NCI-H2227 treated with DMSO at 0.1 percent for 48 hours (cell line): ENCODE measurements at regions not wholly inside any gene's neighbourhood (a gene's known extent, or its start where the extent isn't known, plus 50 kb on each side); places are given as distances from the start of the nearest gene placed in this dataset.

Source experiments
- DNase-seq: peaks from one replicate; lab custom pipeline; 2025; lab: John Stamatoyannopoulos, UW

- no peak for DNase-seq
These were observed 1963.3 kb upstream of the PIK3C3 start for GRCh38 chr18:39991696-39992265.

GRCh38 chr18:39990540-39990939 is 1964.5 kb upstream of the PIK3C3 start:
- DNase-seq: no peak

GRCh38 chr18:39976771-39977170 is 1978.3 kb upstream of the PIK3C3 start:
- no peak for DNase-seq

GRCh38 chr18:39972521-39972920 is 1982.5 kb upstream of the PIK3C3 start:
- DNase-seq: no peak

GRCh38 chr18:39969803-39970494 is 1985.1 kb upstream of the PIK3C3 start:
- no peak for DNase-seq

GRCh38 chr18:39966275-39966674 is 1988.8 kb upstream of the PIK3C3 start:
- no peak for DNase-seq

DNA sequence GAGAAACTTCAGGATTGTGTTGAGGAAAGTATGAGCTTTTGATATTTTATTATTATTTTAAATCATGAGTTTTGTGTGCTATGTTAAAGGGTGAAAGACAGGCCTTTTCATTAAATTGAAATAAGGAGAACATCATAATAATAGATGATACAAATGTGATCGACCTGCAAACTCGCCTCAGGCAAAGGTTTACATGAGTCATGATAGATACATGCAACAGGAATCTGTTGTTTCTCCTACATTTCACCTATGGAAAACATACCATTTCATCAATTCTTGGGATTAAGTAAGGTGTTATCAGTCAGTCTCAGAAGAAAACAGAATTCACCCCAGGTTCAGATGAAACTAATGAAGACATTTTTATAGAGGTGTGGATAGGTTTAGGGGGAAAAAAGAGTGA is 1992.5 kb upstream of the PIK3C3 start:
- DNase-seq: no peak

GRCh38 chr18:39960550-39960949 is 1994.5 kb upstream of the PIK3C3 start:
- no peak for DNase-seq

DNA sequence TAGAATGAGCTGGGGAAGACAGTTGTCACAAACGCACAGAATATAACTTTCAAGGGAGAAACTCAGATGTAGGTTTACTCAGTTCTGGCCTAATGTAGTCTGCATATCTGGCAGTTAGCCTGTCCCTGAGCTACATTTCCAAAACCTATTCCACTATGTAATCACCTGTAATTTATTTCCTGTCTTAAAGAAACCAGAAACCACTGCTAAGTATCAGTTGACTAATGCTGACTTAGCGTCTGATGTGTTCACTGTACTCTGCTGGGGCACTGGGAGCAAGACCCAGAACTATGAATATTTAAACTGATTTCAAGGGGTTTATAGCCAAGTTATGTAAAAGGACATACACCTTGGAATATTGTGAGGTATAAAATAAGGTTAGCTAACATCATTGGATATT is 1995.2 kb upstream of the PIK3C3 start:
- DNase-seq: no peak

DNA sequence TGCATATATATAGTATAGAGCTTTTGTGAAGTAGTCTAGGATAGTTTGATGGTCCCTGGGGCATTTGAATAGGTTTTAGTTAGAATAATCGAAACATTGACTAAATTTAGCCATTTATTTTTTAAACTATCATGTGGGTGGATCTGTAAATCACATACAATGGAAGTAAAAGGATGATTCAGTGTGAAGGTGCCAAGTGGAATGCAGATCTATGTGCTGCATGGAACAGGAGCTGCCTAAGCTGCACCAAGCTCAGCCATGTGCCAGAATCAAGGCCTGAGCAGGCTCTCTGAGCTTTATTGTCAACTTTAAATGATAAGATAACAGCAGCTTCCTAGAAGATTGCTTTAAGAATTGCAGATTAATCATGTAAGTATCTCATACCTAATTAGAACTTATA is 1996.2 kb upstream of the PIK3C3 start:
- no peak for DNase-seq

GRCh38 chr18:39952816-39953215 is 2002.2 kb upstream of the PIK3C3 start:
- DNase-seq: no peak

GRCh38 chr18:39951142-39951720 is 2003.8 kb upstream of the PIK3C3 start:
- no peak for DNase-seq

GRCh38 chr18:39946623-39947061 is 2008.4 kb upstream of the PIK3C3 start:
- DNase-seq: no peak

GRCh38 chr18:39945076-39945475 is 2010.0 kb upstream of the PIK3C3 start:
- no peak for DNase-seq

- no peak for DNase-seq
These were observed 2012.3 kb upstream of the PIK3C3 start for GRCh38 chr18:39942702-39943101.

DNA sequence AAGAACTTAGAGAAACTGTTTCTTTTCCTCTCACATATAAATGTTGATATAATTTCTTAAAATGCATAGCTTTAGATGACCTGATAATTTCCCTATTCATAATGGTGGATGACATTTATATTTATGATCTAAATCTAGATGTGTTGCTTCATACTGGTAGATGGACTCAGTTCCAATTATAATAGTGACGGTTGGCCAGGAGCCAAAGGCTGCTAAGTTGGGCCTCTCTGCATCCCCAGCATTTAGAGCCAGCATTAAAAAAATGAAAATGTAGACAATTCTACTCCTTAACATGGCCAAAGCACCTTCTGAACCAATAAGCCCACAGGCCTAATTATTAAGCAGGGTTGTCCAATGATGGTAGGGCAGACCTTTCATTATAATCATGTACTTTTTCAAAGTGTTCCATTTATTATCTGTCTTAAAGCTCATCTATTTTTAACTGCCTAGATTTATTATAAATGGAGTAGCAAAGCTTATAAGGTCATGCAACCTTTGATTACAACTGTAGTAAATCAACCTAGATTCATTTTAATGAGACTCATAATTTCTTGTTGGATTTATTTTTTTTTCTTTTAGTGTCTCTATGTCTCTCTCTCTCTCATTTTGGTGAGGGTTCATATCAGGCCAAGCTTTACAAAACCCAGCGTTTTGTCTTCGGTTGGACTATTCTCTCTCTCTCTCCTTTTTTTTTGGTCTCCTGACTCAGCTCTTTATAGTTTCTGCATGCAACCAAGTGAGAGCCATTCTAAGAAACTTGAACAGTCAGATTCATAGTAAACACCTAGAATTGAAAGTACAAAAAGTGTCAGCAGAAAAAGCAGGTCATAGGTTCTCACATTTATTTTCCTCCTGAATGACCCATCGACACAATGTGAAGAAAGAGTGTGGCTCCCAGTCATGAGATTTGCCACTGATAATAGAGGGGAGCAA is 2016.1 kb upstream of the PIK3C3 start:
- peak; percentile 12 for DNase-seq

GRCh38 chr18:39935598-39935997 is 2019.4 kb upstream of the PIK3C3 start:
- DNase-seq: no peak

DNA sequence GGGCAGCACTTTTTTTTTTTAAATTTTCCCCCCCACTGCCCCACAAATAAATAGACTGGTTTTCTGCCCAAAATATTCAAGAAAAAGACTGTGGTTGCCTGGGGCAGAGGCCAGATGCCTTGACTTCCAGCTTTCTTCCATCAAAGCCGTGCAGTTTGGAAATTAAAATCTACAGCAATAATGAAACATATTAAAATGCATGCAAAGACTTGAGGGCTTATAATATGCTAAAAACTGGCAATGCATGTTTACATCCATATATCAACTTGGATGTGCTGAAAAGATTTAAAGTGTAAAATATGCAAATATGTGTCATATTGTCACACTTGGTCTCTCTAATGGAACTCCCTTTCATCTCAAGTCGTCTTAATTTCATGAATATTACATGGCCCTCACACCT is 2036.2 kb upstream of the PIK3C3 start:
- DNase-seq: no peak

DNA sequence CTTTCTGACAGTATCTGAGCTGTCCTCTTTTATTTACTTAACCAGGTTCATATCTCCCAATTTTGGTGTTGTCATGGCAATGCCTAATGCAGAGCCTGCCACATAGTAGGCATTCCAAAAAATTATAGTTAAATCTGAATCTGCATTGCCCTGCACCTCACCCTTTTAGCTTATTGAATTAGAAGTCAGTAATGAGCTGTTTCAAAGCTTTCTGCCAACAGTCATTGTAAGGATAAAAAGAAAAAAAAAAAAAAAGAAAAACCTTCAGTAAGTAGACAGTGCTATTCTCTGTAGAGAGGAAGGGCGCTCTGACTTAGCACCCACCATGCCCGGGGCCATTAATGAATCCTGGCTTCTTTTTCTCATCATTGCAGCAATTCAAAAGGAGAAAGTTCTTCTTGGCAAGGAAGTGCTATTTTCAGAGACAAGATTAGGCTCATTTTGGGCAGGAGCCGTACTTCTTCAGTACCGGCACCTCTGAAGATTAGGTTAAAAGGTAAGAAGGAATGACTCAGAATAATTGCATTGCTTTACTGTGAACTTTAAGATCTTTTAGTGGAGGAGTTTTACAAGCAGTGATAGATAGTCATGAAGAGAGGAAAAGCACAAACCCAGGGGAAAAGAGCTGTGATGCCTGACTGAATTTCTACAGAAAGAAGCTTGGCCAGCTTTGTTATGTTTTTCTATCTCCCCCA is 2041.2 kb upstream of the PIK3C3 start:
- no peak for DNase-seq

DNA sequence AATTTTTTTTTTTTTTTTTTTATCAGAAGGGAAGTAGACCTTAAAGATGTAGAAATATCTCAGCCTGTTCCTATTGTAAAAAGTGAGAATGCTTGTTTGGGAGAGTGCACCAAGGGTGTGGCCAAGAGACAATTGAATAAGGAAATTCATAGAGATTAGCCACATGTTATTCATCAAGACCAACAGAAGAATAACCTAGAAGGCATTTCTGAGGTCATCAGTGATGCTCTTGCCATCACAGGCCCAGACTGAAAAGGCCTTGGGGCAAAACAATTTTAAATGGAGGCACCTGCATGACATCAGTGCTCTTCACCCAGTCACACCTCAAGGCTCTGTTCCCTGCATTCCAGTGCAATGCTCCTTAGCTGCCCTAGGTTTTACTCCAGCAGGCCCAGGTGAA is 2043.3 kb upstream of the PIK3C3 start:
- no peak for DNase-seq

DNA sequence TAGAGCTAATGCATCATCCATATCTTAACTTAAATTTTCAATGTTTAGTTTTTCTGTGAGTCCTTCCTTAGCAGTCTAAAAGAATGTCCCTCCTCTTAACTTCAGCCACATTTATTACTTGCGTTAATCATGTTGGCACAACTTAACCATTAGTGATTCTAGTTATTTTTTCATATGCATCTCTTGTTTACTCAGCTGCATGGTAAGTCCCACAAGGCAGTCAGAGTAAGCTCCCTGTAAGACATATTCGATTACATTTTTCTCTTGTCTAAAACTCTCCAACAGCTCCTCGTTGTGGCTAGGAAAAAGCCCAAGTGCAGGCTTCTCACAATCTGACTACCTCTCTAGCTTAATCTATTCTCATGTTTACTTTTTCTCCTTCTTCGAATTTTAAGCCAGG is 2045.3 kb upstream of the PIK3C3 start:
- no peak for DNase-seq

- DNase-seq: no peak
These were observed 2068.9 kb upstream of the PIK3C3 start for GRCh38 chr18:39886136-39886535.
